ENCODE measurements at regions not wholly inside any gene's neighbourhood (a gene's known extent, or its start where the extent isn't known, plus 50 kb on each side); places are given as distances from the start of the nearest gene placed in this dataset.

GRCh38 chr7:138342990-138343389, 117.1 kb upstream of the TRIM24 start:
- TF ChIP-seq JUND (IDR thresholded peaks at IDR 0.05) = no peak
- no peak for TF ChIP-seq CTCF (IDR thresholded peaks at IDR 0.05 in 2 of 3, conservative IDR thresholded peaks at IDR 0.05 in 1 of 3; ENCODE audit: borderline replicate concordance in 1 of 3, insufficient read depth in 1 of 3, low read depth in 2 of 3, low read length in 2 of 3)
- TF ChIP-seq EZH2 (IDR thresholded peaks at IDR 0.05) = no peak
- no peak for TF ChIP-seq ATF3 (IDR thresholded peaks at IDR 0.05)
- no peak for TF ChIP-seq EZH2phosphoT487 (IDR thresholded peaks at IDR 0.05; ENCODE audit: borderline replicate concordance)
- TF ChIP-seq CEBPB (IDR thresholded peaks at IDR 0.05; ENCODE audit: low read depth) = no peak
- TF ChIP-seq ZNF274 (IDR thresholded peaks at IDR 0.05; ENCODE audit: low read depth, low read length) = no peak
- no peak for TF ChIP-seq SIN3A (IDR thresholded peaks at IDR 0.05; ENCODE audit: low read depth)
- no peak for TF ChIP-seq POLR2A (IDR thresholded peaks at IDR 0.05; ENCODE audit: borderline replicate concordance, extremely low read depth, insufficient read depth, insufficient read length)
- no peak for TF ChIP-seq POLR2AphosphoS5 (IDR thresholded peaks at IDR 0.05; ENCODE audit: low read depth, low read length)
- no peak for TF ChIP-seq SRF (IDR thresholded peaks at IDR 0.05; ENCODE audit: low read depth)
- no peak for TF ChIP-seq ELF1 (IDR thresholded peaks at IDR 0.05; ENCODE audit: borderline replicate concordance, low read depth)

Data from HCT116 (cell line).